ENCODE measurements at regions not wholly inside any gene's neighbourhood (a gene's known extent, or its start where the extent isn't known, plus 50 kb on each side); places are given as distances from the start of the nearest gene placed in this dataset.

GRCh38 chr9:115956371-115956770 lies 197.2 kb upstream of the PAPPA start:
- H3K4me3 ChIP-seq (ENCODE audit: low read length) = no peak overlapping the region
- no peak for TF ChIP-seq CTCF (conservative IDR thresholded peaks at IDR 0.05; ENCODE audit: low read length)
- DNase-seq (ENCODE audit: low read depth) = no peak

DNA sequence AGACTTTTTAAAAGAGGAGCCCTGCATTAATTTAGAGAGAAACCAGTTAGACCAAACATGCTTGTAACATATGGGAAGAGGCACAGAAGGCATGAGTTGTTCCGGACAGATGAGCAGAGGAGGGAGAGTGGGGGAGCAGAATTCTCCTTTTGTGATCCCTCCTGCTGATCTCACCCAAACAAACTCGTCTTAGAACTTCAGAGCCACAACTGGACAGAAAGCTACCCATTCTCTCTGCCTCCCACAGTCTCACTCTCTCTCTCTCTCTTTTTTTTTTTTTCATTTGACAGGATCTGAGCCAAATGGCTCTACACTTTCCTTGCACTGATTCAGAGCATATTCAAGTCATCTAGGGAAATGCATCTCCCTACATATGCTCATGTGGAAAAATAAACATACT lies 196.0 kb upstream of the PAPPA start:
- no peak for TF ChIP-seq CTCF (conservative IDR thresholded peaks at IDR 0.05; ENCODE audit: low read length)

GRCh38 chr9:115964710-115965347 lies 188.8 kb upstream of the PAPPA start:
- peak; percentile 42 for DNase-seq (ENCODE audit: low read depth)
- TF ChIP-seq CTCF (conservative IDR thresholded peaks at IDR 0.05; ENCODE audit: low read length) = no peak
- no peak overlapping the region for H3K4me3 ChIP-seq (ENCODE audit: low read length)

More for the DNA sequence above, 196.0 kb upstream of the PAPPA start:
- DNase-seq (ENCODE audit: low read depth) = peak; percentile 56
- H3K4me3 ChIP-seq (ENCODE audit: low read length) = no peak overlapping the region

GRCh38 chr9:115966660-115967059 lies 186.9 kb upstream of the PAPPA start:
- no peak for DNase-seq (ENCODE audit: low read depth)
- TF ChIP-seq CTCF (conservative IDR thresholded peaks at IDR 0.05; ENCODE audit: low read length) = no peak
- no peak overlapping the region for H3K4me3 ChIP-seq (ENCODE audit: low read length)

- TF ChIP-seq CTCF (conservative IDR thresholded peaks at IDR 0.05; ENCODE audit: low read length) = no peak
- H3K4me3 ChIP-seq (ENCODE audit: low read length) = no peak overlapping the region
- DNase-seq (ENCODE audit: low read depth) = no peak
Measured at GRCh38 chr9:115969096-115969495, 184.5 kb upstream of the PAPPA start.

- no peak for DNase-seq (ENCODE audit: low read depth)
- no peak overlapping the region for H3K4me3 ChIP-seq (ENCODE audit: low read length)
- TF ChIP-seq CTCF (conservative IDR thresholded peaks at IDR 0.05; ENCODE audit: low read length) = no peak
Measured at GRCh38 chr9:115972362-115972761, 181.2 kb upstream of the PAPPA start.

DNA sequence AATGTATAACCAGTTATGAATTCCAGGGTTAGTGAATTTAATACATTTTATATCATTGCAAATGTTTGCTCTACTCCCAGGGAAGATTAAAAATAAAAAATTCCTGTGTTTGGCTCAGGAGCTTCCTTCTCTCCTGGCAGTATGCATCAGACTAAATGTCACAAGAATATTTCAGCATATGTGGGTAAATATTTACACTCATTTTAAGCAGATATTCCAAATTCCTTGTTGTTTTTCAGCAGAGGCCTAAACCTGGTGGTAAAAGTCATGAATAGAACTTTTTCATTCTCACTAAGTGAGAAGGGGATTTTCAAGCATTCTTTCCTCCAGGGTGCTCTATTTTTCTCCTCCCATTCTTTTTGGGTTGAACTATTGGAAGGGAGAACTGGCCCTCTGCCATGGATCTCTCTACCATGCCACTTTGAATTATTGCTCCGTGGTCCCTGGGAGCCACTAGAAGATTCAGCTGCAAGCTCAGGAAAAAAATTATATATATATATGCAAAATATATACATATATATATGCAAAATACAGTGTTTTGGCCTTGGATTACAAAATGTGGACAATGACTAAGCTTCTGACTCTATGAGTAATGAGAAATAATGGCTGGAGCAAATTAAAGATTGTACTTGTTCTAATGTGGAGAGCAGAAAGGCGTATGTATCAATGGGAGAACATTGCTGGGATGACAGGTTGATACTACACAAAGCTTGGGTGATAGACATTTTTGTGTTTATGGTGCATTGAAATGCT lies 180.6 kb upstream of the PAPPA start:
- no peak overlapping the region for H3K4me3 ChIP-seq (ENCODE audit: low read length)
- DNase-seq (ENCODE audit: low read depth) = peak; percentile 62
- peak; percentile 31 for TF ChIP-seq CTCF (conservative IDR thresholded peaks at IDR 0.05; ENCODE audit: low read length)

All from AG10803 (cell line).